Mucosa of rectum (tissue), 2 donors: ENCODE measurements at regions not wholly inside any gene's neighbourhood (a gene's known extent, or its start where the extent isn't known, plus 50 kb on each side); places are given as distances from the start of the nearest gene placed in this dataset.

Source experiments
- H3K27ac ChIP-seq, 2 donors: one replicate each; pipeline ENCODE4 v1.7.0; 2013; ENCODE audit warnings: inconsistent platforms in 2 of 2, low read depth in 2 of 2, low read length in 2 of 2
- H3K27me3 ChIP-seq, 2 donors: one replicate each; pipeline ENCODE4 v1.7.0; 2013; ENCODE audit warnings: low read length in 2 of 2; ENCODE audit not compliant: control insufficient read depth in 2 of 2, insufficient read depth in 2 of 2
- H3K36me3 ChIP-seq, 2 donors: one replicate each; pipeline ENCODE4 v1.7.0; 2013; ENCODE audit warnings: low read length in 2 of 2; ENCODE audit not compliant: control insufficient read depth in 2 of 2, insufficient read depth in 2 of 2
- H3K4me1 ChIP-seq, 2 donors: one replicate each; pipeline ENCODE4 v1.7.0; 2013; ENCODE audit warnings: low read length in 2 of 2, mild to moderate bottlenecking in 1 of 2; ENCODE audit not compliant: control insufficient read depth in 2 of 2, insufficient read depth in 2 of 2
- H3K4me3 ChIP-seq, 2 donors: one replicate each; pipeline ENCODE4 v1.7.0; 2013; ENCODE audit warnings: low read length in 2 of 2
- H3K9ac ChIP-seq, 2 donors: one replicate each; pipeline ENCODE4 v1.7.0; 2013; ENCODE audit warnings: low read length in 2 of 2, low read depth in 1 of 2, mild to moderate bottlenecking in 1 of 2
- H3K9me3 ChIP-seq, 2 donors: one replicate each; pipeline ENCODE4 v1.7.0; 2013; ENCODE audit warnings: low read length in 2 of 2; ENCODE audit not compliant: control insufficient read depth in 2 of 2
- donor health status: healthy.
- donor health status: Normal muscosa, but diverticular disease.

DNA sequence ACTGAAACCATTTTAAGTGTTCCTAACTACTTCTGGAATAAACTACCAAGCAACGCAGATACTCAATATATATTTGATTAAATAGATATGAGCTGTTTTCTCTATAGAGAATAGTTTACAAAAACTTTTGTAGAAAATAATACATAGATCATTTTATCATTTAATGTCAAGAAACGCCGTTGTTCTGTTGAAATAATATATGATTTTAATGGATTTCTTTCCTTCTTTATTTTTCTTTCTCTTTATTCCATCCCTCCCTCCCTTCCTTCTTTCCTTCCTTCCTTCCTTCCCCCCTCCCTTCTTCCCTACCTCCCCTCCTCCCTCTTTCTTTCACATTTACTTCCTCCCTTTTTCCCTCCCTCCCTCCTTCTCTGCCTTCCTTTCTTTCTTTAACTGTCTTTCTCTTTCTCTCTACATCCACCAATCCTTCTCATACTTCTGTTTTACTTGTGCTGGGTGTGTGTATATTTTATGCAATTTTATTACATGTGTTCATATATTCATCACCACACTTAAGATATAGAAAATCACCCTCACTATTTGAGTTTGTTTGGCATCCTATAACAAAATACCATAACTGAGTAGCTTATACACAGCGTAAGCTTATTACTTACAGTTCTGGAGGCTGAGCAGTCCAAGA lies 230.9 kb upstream of the BRINP3 start:
- H3K4me3 ChIP-seq, result no peak overlapping the region
- no peaks in the 10 kb centered on the region for H3K9me3 ChIP-seq
- no peak overlapping the region for H3K27ac ChIP-seq
- H3K4me1 ChIP-seq, result no peaks in the 10 kb centered on the region
- no peaks in the 10 kb centered on the region for H3K27me3 ChIP-seq
- H3K36me3 ChIP-seq, result no peaks in the 10 kb centered on the region
- no peak overlapping the region for H3K9ac ChIP-seq

DNA sequence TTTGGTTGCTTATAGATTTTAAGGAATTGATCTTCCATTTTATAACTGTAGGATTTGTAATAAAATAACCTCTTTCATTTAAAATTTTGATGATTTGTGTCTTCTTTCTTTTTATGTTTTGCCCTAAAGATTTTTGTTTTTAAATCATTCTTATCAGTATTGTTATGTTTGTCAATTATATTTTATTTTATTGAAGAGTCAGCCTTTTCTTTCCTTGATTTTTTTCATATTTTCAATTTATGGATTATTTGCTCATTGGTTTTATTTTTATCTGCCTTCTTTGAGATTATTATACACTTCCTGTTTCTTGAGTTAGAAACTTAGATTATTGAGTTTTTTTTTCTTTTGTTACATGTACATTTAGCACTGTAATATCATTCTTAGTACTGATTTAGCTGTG lies 233.4 kb upstream of the BRINP3 start:
- Histone ChIP-seq H3K27me3 (no peaks in the 10 kb centered on the region), H3K9ac (no peak overlapping the region), H3K36me3 (no peaks in the 10 kb centered on the region), H3K27ac (no peak overlapping the region), H3K4me3 (no peak overlapping the region), H3K4me1 (no peaks in the 10 kb centered on the region), H3K9me3 (no peaks in the 10 kb centered on the region)

DNA sequence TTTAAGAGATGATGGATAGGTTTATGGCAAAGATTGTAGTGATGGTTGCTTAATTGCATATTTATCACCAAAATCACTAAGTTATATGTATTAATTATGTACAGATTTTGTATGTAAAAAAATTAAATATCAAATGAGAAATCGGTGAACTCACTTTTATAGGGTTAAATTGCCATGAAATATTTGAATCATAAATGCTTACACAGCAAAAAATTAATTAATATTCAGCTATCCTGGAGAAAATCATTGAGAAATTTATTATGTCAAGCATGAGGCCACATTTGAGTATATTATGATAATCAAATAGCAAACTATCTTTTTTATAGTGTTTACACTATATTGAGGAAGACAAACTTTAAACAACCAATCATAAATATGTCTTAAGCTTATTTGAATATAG lies 239.4 kb upstream of the BRINP3 start:
- Histone ChIP-seq H3K27ac (no peak overlapping the region), H3K4me3 (no peak overlapping the region), H3K36me3 (no peaks in the 10 kb centered on the region), H3K27me3 (no peaks in the 10 kb centered on the region), H3K4me1 (no peaks in the 10 kb centered on the region), H3K9me3 (no peaks in the 10 kb centered on the region), H3K9ac (no peak overlapping the region)

DNA sequence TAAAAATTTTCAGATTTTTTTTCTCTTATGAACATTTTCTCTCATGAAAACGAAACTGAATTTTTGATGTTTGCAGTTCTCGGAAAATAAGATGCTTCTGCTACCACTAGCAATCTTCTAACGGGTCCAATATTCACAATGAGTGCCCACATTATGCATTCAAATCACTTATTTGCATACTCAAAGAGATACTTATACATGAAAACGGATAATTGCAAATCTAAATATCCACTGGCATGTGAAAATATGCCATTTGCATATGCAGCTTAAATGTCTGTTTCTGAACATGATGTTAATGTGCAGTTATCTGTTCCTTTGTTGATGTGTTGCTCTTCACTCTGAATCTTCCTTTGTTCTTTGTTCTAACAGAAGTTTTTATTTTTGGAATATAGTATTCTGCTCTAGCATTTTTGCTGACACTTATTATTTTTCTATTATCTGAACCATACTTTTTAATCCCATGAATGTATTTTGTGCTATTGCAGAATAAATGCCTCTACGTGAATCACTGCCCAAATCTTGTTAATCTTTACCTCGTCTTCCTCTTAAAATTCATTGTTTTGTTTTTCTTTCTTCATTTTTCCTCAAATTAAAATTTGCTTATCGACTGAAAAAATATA lies 259.4 kb upstream of the BRINP3 start:
- H3K27me3 ChIP-seq, result no peaks in the 10 kb centered on the region
- no peak overlapping the region for H3K4me3 ChIP-seq
- H3K36me3 ChIP-seq, result no peaks in the 10 kb centered on the region
- H3K27ac ChIP-seq, result no peak overlapping the region
- H3K4me1 ChIP-seq, result no peaks in the 10 kb centered on the region
- no peak overlapping the region for H3K9ac ChIP-seq
- no peaks in the 10 kb centered on the region for H3K9me3 ChIP-seq

DNA sequence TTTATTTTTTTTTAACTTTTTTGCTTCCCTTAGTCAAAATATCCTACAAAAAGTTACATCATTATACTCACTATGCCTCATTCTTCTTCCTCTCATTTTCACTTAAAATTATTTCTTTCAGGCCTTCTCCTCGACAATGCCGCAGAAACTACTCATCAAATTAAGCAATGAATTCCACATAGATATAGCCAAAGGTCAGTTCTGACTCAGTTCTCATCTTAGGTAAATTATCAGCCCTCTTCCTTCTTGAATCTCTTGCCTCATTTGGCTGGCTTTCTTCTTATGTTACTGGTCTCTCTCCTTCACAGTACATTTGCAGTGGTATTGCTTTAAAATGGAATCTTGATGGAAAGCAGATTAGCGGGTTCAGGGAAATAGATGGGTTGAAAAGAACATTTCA lies 260.7 kb upstream of the BRINP3 start:
- no peak overlapping the region for H3K27ac ChIP-seq
- no peaks in the 10 kb centered on the region for H3K27me3 ChIP-seq
- H3K4me1 ChIP-seq, result no peaks in the 10 kb centered on the region
- no peak overlapping the region for H3K4me3 ChIP-seq
- no peaks in the 10 kb centered on the region for H3K9me3 ChIP-seq
- H3K36me3 ChIP-seq, result no peaks in the 10 kb centered on the region
- no peak overlapping the region for H3K9ac ChIP-seq

DNA sequence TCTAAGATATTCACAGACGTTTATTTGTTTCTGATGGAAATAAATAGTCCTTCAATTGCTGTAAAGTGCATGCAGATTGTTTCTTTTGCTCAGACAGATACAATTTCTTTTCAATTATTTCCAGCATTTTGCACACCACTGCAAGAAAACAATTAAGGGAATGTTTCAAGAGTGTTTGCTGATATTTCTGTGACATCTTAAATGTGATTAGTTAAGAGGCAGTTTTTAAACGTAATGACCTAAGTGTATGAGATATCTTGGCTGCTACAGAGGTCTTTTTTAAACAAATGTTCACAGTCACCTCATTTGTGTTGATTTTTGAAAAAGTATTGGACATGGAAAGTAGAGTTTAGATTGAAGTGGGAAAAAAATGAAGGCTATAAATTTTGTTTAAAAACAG lies 262.3 kb upstream of the BRINP3 start:
- Histone ChIP-seq H3K9me3 (no peaks in the 10 kb centered on the region), H3K4me1 (no peaks in the 10 kb centered on the region), H3K4me3 (no peak overlapping the region), H3K27ac (no peak overlapping the region), H3K27me3 (no peaks in the 10 kb centered on the region), H3K36me3 (no peaks in the 10 kb centered on the region), H3K9ac (no peak overlapping the region)

DNA sequence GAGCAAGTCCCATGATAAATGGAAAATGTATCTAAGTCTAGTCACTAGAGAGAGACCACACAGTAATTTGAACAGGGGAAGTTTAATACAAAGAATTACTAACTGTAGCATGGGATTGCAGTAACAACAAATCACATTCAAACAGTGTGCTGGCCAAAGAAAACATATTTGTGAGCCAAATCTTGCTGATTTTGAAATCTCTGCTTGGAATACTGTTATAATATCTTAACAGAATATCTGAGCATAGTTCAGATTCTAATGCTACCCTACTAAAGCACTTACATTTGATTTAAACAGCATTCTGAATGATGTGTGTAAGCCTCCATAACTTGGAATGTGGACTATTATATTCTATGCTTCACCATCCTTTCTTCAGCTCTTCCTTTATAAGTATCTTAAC lies 270.0 kb upstream of the BRINP3 start:
- Histone ChIP-seq H3K27me3 (no peaks in the 10 kb centered on the region), H3K36me3 (no peaks in the 10 kb centered on the region), H3K9ac (no peak overlapping the region), H3K27ac (no peak overlapping the region), H3K9me3 (no peaks in the 10 kb centered on the region), H3K4me1 (no peaks in the 10 kb centered on the region), H3K4me3 (no peak overlapping the region)

DNA sequence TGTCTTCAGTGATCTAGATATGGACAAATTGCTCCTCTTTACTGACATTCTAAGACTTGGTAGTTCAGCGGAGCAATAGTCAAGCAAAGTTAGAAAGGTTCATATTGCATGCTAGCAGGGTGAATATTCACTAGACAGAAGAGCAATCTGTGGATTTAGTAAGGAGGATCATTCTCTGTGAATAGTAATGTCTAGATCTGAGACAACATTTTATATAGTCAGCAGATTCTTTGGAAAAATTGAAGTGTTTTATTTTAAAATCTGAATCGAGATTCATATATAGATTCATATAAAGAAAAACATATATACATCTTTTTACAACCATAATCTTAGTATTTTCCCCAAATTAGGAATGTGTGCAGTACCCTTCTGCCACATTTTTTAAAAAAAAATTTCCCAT lies 274.5 kb upstream of the BRINP3 start:
- Histone ChIP-seq H3K27me3 (no peaks in the 10 kb centered on the region), H3K36me3 (no peaks in the 10 kb centered on the region), H3K4me1 (no peaks in the 10 kb centered on the region), H3K4me3 (no peak overlapping the region), H3K27ac (no peak overlapping the region), H3K9ac (no peak overlapping the region), H3K9me3 (no peaks in the 10 kb centered on the region)

DNA sequence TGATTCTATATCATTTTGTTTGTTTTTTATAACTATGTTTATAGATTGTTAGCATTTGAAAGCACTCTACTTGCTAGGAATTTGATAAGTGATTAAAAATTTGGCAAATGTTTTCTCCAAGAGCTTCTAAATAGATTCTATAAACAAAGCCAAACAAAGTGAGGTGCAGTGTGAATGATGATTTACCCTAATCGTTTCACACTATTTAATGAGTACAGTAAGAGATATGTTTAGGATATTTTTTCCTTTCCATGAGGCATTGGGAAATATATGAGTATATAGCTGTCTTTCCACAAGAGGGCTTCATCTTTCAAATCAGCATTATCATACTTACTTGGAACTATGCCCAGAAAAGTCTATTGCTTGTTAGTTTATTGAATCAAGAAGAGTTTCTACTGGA lies 277.0 kb upstream of the BRINP3 start:
- Histone ChIP-seq H3K27ac (no peak overlapping the region), H3K4me1 (no peaks in the 10 kb centered on the region), H3K36me3 (no peaks in the 10 kb centered on the region), H3K9me3 (no peaks in the 10 kb centered on the region), H3K4me3 (no peak overlapping the region), H3K27me3 (no peaks in the 10 kb centered on the region), H3K9ac (no peak overlapping the region)

DNA sequence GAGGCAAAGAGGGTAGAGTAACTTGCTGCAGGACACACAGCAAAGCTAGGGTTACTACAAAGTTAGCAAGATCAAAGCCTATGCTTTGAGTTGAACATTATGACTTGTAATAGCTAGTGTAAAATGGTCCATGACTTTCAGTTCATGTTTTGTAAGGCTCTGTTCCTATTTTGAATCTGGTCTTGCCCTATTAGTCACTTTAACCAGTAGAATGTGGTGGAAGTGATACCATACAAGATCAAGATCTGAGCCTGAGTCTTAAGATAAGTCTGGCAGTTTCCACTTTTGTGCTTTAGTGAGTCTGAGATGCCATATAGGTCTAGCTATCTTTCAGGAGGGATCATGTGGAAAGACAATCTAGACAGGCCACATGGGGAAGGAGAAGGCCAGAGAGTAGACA lies 282.1 kb upstream of the BRINP3 start:
- H3K27ac ChIP-seq, result no peak overlapping the region
- H3K9ac ChIP-seq, result no peak overlapping the region
- H3K27me3 ChIP-seq, result no peaks in the 10 kb centered on the region
- no peaks in the 10 kb centered on the region for H3K36me3 ChIP-seq
- H3K9me3 ChIP-seq, result no peaks in the 10 kb centered on the region
- no peak overlapping the region for H3K4me3 ChIP-seq
- H3K4me1 ChIP-seq, result no peaks in the 10 kb centered on the region
